MCF 10A (cell line): ENCODE measurements at regions not wholly inside any gene's neighbourhood (a gene's known extent, or its start where the extent isn't known, plus 50 kb on each side); places are given as distances from the start of the nearest gene placed in this dataset.

ENCODE experiments used
- BruUV-seq: library from RNA; stranded (reverse); fragments of 400-500 nt; replicated peaks from 2 replicates; lab custom pipeline; 2021; lab: Mats Ljungman, UMichigan
- CTCF ChIA-PET: fragments of 300-600 bp; sonication (Branson Sonifier 250); formaldehyde crosslinking; extraction: SDS; loops from one replicate; lab custom pipeline; 2021; ENCODE audit warnings: antibody characterized with exemption, inconsistent platforms; lab: Yijun Ruan, JAX
- POLR2A ChIA-PET: fragments of 300-600, 350-650 bp; sonication (Branson Sonifier 250); formaldehyde crosslinking; extraction: SDS; loops from one replicate; lab custom pipeline; 2020; ENCODE audit warnings: antibody characterized with exemption, inconsistent platforms; lab: Yijun Ruan, JAX
- DNase-seq: peaks from one replicate; pipeline ENCODE4 v3.0.0-alpha.2; 2018; ENCODE audit not compliant: unreplicated experiment
- H3K27ac Mint-ChIP-seq: one replicate; pipeline ENCODE4 v1.8.0; 2022; ENCODE audit warnings: mild to moderate bottlenecking, low read depth, mixed read lengths; ENCODE audit not compliant: unreplicated experiment
- H3K27me3 Mint-ChIP-seq: one replicate; pipeline ENCODE4 v1.8.0; 2022; ENCODE audit warnings: mixed read lengths; ENCODE audit not compliant: insufficient read depth, unreplicated experiment
- H3K36me3 Mint-ChIP-seq: one replicate; pipeline ENCODE4 v1.8.0; 2022; ENCODE audit warnings: mild to moderate bottlenecking, moderate library complexity, mixed read lengths; ENCODE audit not compliant: insufficient read depth, unreplicated experiment
- H3K4me1 Mint-ChIP-seq: one replicate; pipeline ENCODE4 v1.8.0; 2022; ENCODE audit warnings: mixed read lengths; ENCODE audit not compliant: insufficient read depth, unreplicated experiment
- H3K4me3 Mint-ChIP-seq: one replicate; pipeline ENCODE4 v1.8.0; 2022; ENCODE audit warnings: mild to moderate bottlenecking, moderate library complexity, mixed read lengths; ENCODE audit not compliant: unreplicated experiment
- H3K9me3 Mint-ChIP-seq: one replicate; pipeline ENCODE4 v1.8.0; 2022; ENCODE audit warnings: mixed read lengths; ENCODE audit not compliant: unreplicated experiment
- intact Hi-C: fragments of 100-400 bp; cut with micrococcal nuclease; formaldehyde crosslinking; loops from 2 replicates; pipeline ENCODE4 v1.14.1; 2022
- TF ChIP-seq, protein P1 (sequence below): fragments of 200-600 bp; IDR thresholded peaks from one replicate; pipeline ENCODE4 v1.8.0; 2022; ENCODE audit warnings: antibody characterized with exemption, mild to moderate bottlenecking; ENCODE audit not compliant: unreplicated experiment

DNA sequence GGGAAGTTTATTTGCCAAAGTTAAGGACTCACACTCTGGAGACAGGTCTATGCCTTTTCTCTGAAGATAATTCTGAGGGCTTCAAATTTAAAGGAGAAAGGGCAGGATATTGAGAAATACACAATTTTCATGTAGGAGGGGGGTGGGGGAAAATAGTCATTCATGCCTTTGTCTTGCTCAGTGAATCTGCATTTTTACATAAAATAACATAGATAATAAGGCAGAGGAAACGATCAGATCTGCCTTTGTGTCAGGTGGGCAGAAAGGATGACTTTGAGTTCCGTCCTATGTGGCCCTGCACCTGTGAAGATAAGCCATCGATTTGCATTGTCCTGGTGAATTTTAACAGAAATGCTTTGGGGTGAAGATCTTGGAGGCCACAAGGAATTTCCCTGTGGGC lies 76.8 kb downstream of the SC5D start:
- no peak for DNase-seq
- Mint-ChIP-seq H3K9me3 (no peaks in the 10 kb centered on the region), H3K36me3 (no peaks in the 10 kb centered on the region), H3K4me3 (no peak overlapping the region), H3K27me3 (peaks cover 49% of the 10 kb centered on the region), H3K27ac (no peak overlapping the region), H3K4me1 (no peaks in the 10 kb centered on the region)
- intact Hi-C loops: no loop called here
- CTCF ChIA-PET: no interaction called here
- no TSS peak for BruUV-seq
- TF ChIP-seq, protein P1, sequence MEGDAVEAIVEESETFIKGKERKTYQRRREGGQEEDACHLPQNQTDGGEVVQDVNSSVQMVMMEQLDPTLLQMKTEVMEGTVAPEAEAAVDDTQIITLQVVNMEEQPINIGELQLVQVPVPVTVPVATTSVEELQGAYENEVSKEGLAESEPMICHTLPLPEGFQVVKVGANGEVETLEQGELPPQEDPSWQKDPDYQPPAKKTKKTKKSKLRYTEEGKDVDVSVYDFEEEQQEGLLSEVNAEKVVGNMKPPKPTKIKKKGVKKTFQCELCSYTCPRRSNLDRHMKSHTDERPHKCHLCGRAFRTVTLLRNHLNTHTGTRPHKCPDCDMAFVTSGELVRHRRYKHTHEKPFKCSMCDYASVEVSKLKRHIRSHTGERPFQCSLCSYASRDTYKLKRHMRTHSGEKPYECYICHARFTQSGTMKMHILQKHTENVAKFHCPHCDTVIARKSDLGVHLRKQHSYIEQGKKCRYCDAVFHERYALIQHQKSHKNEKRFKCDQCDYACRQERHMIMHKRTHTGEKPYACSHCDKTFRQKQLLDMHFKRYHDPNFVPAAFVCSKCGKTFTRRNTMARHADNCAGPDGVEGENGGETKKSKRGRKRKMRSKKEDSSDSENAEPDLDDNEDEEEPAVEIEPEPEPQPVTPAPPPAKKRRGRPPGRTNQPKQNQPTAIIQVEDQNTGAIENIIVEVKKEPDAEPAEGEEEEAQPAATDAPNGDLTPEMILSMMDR: no peak
- POLR2A ChIA-PET: no interaction called here

DNA sequence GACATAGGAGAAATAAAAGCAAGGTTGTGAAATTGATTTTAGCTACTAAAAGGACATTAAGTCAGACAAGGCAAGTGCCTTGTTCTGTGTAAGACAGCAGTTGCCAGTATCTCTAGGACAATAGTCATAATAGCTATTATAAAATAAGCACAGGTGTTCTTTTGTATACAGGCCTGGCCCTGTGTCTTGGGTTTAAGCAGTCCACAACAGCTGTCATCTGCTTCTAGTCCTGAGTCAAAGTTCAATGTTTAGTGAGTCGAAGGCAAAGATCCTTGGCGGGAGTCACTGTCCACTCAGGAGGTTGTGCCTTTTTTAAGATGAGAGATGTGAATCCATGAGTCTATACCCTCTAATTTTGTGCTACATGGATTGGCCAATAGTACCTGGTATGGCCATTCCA lies 79.5 kb downstream of the SC5D start:
- BruUV-seq: no TSS peak
- intact Hi-C loops: no loop called here
- TF ChIP-seq, protein P1: no peak
- Mint-ChIP-seq H3K27ac (no peak overlapping the region), H3K9me3 (no peaks in the 10 kb centered on the region), H3K27me3 (peaks cover 26% of the 10 kb centered on the region), H3K4me3 (no peak overlapping the region), H3K4me1 (no peaks in the 10 kb centered on the region), H3K36me3 (no peaks in the 10 kb centered on the region)
- ChIA-PET CTCF (interaction anchor here (0.5 to 1.1 kb wide), 3 partner anchors 13 to 1481 kb away, joined by 3 to 4 read pairs (median 3); no protein-coding TSS in a partner anchor), POLR2A (no interaction called here)
- DNase-seq: no peak

DNA sequence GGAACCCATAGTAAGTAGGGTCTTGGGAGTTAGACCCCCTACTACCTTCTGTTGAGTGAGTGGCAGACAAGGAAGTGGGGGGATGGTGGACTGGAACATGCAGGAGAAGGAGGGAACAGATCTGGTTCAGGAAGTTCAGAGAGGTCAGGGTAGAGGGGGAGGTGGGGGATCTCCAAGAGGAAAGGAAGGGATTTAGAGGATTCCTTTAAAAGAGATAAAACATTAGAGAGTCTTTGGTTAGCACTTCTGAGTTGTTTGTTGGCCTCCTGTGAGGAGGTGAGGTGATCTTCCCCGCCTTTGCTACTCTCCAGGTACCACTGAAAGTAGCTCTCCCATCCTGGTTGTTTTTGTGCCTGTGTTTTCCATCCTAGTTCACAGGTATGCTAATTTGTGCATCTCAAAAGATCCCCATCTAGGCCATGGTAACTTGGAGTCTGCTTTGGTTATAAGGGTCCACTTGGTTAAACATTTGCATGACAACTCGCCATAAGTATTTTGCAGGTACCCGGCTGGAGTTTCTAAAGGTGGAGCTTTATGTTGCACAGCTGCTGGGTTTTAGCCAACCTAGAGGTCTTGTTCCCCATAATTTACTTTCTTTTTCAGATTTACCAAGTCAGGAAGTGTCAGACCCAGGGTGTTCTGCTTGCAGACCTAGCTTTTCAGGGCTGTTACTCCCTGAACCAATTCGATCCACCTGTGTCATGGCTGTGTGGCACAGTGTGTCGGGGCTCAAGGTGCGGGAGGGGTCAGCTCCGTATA lies 79.3 kb upstream of the SORL1 start:
- Mint-ChIP-seq H3K36me3 (no peaks in the 10 kb centered on the region), H3K9me3 (no peaks in the 10 kb centered on the region), H3K27ac (no peak overlapping the region), H3K4me1 (no peaks in the 10 kb centered on the region), H3K4me3 (no peak overlapping the region), H3K27me3 (peaks cover 25% of the 10 kb centered on the region)
- BruUV-seq: no TSS peak
- ChIA-PET POLR2A (no interaction called here), CTCF (interaction anchor here (0.7 kb wide), 1 partner anchor 61 kb away, joined by 3 read pairs; no protein-coding TSS in a partner anchor)
- DNase-seq: no peak
- intact Hi-C loops: no loop called here
- TF ChIP-seq, protein P1: no peak

DNA sequence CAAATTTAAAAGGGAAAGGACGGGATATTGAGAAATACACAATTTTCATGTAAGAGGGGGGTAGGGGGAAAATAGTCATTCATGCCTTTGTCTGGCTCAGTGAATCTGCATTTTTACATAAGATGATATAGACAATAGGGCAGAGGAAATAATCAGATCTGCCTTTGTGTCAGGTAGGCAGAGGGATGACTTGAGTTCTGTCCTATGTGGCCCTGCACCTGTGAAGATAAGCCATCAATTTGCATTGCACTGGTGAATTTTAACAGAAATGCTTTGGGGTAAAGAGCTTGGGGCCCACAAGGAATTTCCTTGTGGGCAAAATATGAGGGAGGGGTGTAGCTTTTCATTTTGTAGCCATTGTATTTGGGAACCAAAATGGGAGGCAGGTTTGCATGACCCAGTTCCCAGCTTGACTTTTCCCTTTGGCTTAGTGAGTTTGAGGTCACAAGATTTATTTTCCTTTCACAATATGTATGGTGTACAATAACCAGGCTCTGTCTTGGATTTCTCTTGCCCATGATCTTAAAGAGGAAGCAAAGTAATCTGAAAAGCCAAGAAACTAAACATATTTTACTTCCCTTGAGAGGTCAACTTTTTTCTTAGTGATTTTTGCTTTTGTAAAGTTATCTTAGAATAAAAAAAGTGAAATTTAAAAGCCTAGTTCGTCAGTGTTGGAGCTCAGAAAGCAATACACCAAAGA lies 77.7 kb upstream of the SORL1 start:
- intact Hi-C loops: no loop called here
- CTCF ChIA-PET: interaction anchor here (1.5 kb wide), 1 partner anchor 9 kb away, joined by 4 read pairs; no protein-coding TSS in a partner anchor
- Mint-ChIP-seq H3K4me3 (no peak overlapping the region), H3K4me1 (no peaks in the 10 kb centered on the region), H3K27me3 (peaks cover 19% of the 10 kb centered on the region), H3K9me3 (no peaks in the 10 kb centered on the region), H3K27ac (no peak overlapping the region), H3K36me3 (no peaks in the 10 kb centered on the region)
- POLR2A ChIA-PET: no interaction called here
- no peak for DNase-seq
- TF ChIP-seq, protein P1: no peak
- BruUV-seq: no TSS peak
